GM21447 (cell line): ENCODE measurements at regions not wholly inside any gene's neighbourhood (a gene's known extent, or its start where the extent isn't known, plus 50 kb on each side); places are given as distances from the start of the nearest gene placed in this dataset.
"Not testable (repeated sequence)": the region's sequence is repeated elsewhere in the genome, so short reads cannot be mapped to it uniquely, and the experiment has no call there.

ENCODE experiments used
- ATAC-seq: cut with Tn5 transposase; IDR thresholded peaks from one replicate; pipeline ENCODE4 v1.9.1; 2021; ENCODE audit not compliant: unreplicated experiment

DNA sequence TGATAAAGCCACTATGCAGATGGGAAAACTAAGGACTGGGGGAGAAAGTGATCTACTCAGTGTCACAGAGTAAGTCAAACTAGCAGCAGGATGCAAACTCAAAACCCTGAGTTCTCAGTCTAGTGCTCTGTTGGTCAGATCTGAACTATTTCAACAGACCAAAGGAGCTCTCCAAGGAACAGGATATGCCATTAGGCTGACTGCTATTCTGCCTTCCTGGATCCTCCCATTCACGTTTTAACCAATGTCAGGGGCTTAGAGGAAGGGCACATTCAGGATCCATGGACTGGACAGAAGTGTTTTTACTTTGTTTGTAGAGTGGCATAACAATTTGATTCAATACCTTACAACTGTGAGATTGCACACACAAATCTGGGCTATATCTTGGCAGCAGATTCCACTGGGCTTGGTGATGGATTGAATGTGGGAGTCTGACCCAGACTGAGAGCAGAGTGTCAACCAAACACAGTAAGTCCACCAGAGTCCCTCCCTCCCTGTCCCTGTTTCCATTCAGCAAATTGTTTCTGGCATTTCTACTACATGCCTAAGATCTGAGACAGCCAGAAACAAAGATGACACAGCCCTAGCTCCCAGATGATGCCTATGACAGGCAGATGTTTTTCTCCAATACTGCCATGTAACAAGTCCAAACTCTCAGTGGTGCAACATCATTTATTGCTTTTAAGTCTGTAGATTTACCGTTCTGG is 337.8 kb upstream of the CDH5 start:
- ATAC-seq, result no peak

DNA sequence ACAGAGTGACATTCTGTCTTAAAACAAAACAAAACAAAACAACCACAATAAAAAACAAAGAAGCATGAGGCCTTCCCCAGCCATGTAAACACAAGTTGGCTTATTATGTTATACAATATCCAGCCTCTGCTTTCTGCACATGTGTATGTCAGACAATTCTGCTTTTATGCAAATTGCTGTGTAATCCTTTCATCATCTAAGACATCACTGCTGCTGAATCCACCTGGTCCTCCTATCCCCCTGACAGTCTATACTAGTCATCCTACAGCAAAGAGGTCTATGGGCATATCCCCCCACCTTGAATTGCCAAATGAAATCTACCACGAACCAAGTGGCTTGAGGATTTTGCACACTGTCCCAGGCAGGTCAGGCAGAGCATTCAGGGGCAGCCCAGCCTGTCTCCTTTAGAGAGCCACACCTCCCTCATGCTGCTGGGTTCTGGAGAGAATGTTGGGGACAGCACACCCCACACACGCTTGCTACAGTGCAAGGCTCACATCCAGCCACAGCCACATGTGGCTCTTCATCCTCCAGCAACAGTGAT is 339.6 kb upstream of the CDH5 start:
- ATAC-seq, result no peak

DNA sequence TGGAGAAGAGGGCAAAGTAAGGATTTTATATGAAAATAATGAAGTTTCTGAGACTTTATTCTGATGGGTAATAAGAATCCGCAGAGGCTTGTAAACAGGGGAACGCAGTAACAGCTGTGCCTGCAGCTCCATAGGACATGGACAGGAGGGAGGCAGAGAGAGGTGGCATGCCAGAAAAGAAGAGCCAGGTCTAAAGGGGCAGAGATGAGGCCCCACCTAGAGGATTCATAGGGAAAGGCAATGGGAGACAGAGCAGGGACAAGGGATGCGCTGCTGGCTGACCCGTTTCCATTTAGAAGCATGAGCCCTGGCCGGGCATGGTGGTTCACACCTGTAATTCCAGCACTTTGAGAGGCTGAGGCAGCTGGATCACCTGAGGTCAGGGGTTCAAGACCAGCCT is 340.3 kb upstream of the CDH5 start:
- ATAC-seq, result no peak

DNA sequence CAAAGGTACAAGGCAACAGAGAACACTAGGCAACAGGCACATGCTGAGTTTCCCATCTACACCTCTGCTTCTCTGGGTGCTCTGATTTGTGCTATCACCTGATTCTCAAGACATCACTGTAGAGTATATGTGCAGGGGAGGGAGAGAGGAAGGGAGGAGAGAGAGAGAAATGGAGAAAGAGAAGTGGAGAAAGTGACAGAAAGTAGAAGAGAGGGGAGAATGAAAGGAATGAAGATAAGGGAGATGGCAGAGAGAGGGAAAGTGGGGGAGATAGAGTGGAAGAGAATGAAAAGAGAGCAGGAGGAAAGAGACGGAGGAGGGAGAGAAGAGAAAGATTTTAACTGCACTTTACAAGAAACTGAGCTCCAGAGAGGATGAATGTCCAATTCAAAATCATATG is 340.7 kb upstream of the CDH5 start:
- ATAC-seq, result no peak

DNA sequence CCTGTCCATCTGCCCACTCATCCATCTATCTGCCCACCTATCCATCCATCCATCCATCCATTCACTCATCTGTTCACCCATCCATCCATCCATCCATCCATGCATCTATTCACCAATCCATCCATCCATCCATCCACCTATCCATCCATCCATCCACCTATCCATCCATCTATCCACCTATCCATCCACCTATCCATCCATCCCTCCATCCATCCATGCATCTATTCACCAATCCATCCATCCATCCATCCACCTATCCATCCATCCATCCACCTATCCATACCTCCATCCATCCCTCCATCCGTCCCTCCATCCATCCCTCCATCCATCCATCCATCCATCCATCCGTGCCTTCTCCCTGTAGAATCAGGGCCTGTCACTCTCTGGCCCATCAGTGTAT is 341.9 kb upstream of the CDH5 start:
- not testable (repeated sequence) for ATAC-seq

DNA sequence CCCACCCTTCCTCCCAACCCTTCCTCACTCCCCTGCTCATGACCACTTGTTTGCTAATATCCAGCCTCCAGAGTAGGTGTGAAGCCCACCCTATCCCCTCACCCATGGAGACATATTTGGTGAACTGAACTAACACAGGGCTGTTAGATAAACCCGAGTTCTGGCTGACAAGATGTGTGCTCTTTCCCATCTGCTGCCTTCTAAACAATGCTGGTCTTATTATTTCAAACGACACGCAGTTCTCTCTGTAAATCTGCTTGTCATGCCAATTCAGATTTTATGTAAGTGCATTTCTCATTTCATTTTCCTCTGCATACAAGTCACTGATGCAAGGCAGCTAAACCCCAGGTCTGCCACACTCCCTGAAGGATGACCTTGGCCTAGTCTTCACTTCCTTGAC is 343.0 kb upstream of the CDH5 start:
- no peak for ATAC-seq

DNA sequence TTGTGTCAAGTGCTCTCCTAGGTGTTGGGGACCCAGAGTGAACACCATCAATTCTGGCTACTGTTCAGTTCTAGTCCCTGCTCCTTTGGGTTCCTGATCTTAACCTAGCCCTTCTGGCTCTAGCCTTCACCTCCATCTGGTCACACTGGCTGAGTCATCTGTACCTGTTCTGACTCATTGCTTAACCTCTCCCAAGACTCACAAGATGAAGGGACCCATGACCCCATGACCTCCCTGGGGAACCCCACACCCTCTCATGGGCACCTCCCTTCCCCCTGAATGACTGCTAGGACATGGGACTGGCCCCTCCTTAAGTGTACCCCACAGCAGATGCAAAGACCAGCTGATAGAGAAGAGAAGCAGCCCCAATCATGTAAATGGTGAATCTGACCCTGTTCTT is 345.8 kb upstream of the CDH5 start:
- ATAC-seq, result no peak

DNA sequence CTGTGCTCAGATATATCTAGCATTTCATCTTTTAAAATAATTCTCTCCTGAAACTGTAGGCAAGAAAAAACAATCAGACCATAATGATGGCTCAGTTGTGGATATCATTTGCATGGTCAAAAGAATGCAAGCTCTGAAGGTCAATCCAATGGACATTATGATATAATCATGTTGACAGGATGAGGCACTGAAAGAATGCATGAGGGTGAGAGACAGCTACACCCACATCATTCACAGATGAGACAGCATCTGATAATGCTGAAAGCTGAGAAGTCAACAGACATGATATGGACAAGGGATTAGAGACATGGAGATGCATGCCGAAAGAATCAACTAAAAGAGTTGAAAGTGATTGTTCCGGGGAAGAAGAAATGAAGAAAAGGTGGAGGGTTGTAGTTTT is 346.4 kb upstream of the CDH5 start:
- no peak for ATAC-seq

DNA sequence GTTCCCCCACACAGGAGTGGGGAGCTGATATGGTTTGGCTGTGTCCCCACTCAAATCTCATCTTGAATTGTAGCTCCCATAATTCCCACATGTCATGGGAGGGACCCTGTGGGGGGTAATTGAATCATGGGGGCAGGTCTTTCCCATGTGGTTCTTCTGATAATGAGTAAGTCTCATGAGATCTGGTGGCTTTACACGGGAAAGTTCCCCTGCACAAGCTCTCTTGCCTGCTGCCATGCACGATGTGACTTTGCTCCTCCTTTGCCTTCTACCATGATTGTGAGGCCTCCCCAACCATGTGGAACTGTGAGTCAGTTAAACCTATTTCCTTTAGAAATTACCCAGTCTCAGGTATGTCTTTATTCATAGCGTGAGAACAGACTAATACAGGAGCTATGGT is 347.0 kb upstream of the CDH5 start:
- ATAC-seq, result not testable (repeated sequence)

DNA sequence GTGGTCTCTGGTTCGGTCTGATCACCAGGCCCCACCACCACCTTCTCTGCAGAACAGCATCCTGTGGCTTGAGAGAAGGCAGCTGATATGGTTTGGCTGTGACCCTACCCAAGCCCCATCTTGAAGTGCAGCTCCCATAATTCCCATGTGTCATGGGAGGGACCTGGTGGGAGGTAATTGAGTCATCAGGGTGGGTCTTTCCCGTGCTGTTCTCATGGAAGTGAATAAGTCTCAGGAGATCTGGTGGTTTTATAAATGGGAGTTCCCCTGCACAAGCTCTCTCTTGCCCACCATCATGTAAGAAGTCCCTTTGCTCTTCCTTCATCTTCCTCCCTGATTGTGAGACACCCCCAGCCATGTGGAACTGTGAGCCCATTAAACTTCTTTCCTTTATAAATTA is 352.3 kb upstream of the CDH5 start:
- no peak for ATAC-seq

DNA sequence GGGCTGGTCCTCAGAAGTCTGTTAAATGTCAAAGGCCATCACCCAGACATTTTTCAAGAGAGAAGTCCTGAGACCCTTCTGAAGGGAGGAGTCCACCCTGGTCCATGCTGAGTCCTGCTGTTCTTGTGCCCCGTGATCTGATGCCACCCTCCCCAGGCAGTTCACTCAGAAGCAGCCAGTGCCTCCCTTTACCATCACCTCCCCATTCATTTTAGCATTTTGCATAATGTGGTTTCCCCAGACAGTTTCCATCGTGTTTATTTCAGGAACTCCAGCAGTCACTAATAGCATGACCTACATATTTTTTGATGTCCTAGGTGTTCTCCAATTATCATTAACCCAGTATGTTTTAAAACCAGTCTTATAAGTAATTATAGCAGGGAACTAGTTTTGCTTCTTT is 353.0 kb upstream of the CDH5 start:
- no peak for ATAC-seq

DNA sequence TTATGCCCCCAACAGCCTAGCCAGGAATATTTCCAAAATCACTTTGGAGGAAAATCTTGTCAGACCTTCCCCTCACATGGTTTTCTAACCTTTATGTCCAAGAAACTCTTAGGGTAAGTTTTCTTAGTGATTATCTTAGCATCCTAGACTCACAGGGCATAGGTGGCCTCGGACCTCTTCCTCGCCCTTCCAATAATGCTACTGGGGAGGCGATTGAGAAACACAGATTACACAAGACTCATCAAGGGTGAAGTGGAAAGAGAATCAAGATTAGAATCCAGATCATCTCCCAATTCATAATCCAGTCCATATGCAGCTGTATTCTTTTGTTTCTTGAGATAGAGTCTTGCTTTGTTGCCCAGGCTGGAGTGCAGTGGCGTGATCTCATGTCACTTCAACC is 358.4 kb upstream of the CDH5 start:
- no peak for ATAC-seq

DNA sequence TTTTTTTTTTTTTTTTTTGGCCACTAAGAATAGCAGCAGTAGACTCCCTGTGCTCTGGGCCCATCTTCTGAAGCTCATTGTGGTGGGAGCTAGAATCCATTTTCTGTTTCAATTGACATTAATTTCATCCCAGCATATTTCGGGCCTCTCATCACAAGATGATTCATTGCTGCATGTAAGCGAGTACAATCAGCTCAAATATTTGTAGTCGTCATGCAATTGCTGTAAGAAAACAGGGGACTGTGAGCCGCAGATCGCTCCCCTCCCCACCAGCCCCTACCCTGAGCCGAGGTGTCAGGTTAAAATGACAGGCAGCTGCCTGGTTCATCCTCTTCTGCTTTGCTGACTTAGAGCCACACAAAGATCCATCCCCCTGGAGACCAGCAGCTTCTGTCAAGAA is 358.8 kb upstream of the CDH5 start:
- ATAC-seq, result no peak

DNA sequence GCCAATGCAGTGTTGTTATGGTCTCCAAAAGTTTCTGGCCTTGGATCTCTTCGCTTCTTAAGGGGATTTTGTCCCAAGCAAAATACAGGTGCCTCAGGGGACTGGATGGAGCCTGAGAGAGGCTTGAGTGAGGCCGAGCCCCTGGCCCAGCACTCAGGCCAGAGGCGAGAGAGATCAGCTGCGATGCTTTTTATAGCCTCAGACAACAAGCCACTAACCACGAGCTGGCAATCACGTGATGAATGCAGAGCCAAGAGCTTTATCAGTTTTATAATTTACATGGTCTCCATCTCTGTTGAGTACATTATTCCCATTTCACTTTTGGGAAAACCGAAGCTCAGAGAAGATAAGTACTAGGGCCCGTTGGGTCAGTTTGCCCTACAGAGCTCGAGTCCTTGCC is 360.0 kb upstream of the CDH5 start:
- ATAC-seq, result no peak

DNA sequence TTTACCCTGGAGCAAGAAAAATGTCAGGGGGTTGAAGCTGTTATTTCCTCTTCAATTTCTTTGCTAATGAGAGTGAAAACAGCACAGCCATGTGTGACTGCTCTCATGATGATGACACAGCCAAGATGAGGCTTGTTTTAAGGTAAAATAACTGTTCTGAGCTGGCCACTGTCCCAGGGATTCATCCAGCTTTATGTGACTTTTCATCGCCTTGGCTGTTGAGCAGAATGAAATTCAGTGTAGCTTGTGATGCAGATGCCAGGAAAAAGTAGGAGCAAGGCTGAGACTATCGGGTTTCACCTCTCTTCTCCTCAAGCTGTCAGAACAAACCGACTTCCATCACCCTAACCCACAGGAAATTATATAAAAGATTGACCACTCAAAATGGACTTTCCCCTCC is 361.8 kb upstream of the CDH5 start:
- no peak for ATAC-seq

DNA sequence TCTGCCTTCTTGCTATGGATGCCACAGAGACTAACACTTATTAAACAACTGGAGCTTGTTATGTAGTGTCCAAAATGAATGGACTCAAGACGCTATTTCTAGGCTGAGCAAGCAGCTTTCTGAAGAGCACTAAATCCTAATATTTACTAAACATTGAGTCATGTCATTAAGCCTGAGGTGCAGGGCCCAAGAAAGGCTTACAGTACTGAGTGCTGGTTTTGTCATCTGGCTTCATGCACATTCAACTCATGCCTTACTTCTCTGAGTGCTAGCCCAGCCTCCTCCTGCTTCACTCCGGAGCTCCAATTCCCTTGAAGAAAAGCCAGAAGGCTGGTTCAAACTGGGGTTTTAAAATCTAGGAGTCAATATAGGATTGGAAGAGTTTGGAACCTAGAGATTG is 363.3 kb upstream of the CDH5 start:
- ATAC-seq, result no peak

DNA sequence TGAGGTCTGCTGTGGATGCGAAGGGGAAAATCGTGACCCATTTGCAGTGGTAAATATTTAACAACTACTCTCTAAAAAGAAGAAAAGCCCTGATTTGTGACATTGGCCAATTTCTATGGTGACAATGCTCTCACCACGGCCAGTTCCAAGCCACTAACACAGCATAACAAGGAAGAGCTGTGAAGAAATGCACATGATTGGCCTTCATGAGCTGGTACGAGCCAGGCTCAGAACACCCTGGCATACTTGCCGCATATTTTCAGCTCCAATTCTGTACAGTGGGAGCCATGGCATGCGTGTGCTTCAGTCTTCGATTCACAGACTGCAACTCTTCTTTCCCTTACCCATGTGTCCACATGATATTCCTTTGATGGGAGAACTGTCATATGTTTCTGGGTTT is 363.9 kb upstream of the CDH5 start:
- no peak for ATAC-seq

DNA sequence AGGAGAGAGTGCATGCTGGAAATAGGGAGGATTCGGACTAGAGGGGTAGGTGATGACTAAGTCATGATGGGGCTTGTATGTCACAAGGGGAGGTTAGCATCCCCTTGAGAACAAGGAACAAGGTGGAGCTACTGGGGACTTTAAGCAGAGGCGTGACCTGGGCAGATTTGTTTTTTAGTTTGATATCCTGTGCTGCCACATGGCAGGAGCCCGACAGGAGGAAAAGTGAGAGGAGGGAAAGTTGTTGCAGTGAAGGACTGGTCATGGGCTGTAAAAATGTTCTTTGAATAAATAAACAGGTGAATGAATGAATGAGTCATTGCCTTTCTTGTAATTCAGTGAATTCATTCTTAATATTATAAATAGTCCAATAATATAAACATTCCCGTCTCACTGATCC is 365.1 kb upstream of the CDH5 start:
- no peak for ATAC-seq

DNA sequence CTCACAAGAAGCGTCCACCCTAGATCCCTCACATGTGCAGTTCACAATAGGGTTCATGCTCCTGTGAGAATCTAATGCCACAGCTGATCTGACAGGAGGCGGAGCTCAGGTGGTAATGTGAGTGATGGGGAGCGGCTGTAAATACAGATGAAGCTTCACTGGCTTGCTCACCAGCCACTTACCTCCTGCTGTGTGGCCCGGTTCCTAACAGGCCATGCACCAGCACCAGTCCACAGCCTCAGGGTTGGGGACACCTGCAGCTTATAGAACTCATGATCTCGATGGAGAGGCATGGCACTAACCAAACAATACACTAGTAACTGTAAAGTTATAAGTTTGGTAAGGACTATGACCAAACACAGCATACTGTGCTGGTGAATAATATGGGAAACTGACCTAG is 368.0 kb upstream of the CDH5 start:
- no peak for ATAC-seq

DNA sequence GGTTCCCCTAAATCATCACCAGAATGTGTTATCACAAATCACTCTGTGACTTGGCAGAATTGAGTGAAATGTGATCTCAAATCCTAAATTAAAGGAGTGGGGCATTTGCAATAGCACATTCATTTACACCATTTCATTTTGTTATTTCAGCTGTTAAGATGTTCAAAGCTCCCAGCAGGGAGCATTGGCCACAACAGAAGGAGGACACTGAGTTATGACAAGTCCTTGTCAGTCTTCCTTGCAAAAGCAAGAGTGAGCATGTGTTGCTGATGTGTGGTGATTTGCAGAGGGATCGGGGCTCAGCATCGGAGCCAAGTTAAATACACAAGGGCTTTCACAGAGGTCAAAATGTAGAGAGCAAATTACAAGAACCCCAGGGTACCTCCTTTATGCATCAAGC is 372.2 kb upstream of the CDH5 start:
- ATAC-seq, result no peak

DNA sequence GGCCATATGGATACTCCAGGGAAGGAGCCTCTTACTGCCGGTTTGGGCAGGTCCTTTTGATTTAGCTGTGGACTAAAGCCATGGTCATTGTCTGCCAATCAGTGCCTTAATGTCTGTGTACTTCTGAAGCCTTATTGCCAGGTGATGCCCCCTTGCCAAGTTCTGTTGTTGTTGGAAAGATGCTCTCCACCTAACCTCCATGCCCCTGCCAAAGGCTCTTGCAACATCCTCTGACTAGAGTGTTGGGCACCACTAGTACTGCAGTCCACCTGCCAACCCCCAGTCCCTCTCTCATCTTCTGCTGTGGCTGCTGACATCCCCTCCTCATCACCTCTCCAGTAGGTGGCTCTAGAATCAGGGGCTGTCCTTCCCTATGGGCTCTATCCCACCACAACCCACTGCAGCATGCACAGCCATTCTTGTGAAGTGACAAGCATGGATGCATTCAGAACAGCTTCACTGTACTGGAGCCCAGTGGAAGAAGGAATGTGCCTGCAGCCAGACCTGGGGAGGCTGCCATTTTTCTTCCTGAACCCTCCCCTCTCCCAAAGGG is 375.3 kb upstream of the CDH5 start:
- ATAC-seq, result no peak

DNA sequence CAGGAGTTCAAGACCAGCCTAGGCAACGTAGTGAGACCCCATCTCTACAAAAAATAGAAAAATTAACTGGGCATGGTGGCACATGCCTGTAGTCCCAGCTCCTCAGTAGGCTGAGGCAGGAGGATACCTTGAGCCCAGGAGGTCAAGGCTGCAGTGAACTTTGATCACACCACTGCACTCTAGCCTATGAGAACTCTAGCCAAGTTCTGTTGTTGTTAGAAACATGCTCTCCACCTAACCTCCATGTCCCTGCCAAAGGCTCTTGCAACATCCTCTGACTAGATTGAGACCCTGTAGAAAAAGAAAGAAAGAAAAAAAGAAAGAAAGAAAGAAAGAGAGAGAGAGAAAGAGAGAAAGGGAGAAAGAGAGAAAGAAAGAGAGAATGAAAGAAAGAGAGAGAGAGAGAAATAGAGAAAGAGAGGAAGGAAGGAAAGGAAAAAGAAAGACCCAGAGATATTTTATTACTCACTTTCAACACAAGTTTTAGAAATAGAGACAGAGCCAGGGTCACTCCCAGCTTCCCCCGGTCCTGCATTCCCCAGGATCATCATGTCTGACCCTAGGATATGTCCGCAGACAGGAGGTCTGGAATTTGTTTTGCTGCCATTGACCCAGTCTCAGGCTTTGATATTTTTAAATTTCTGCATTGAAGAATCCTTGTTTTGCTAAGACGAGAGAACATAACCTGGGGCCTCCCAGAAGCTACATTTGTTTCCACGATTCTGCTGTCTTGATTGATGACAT is 376.5 kb upstream of the CDH5 start:
- no peak for ATAC-seq
